Keratinocyte (primary cell): ENCODE measurements at regions not wholly inside any gene's neighbourhood (a gene's known extent, or its start where the extent isn't known, plus 50 kb on each side); places are given as distances from the start of the nearest gene placed in this dataset.

Source experiments
- EZH2 ChIP-seq: IDR thresholded peaks from one replicate; pipeline ENCODE4 v1.6.1; 2012; ENCODE audit warnings: inconsistent platforms, mild to moderate bottlenecking, low read length, moderate library complexity
- TF ChIP-seq, protein P1 (sequence below), 3 experiments: IDR thresholded peaks in 1 of 3; conservative IDR thresholded peaks in 1 of 3; optimal IDR thresholded peaks in 1 of 3; 2 replicates in 2 of 3; 3 replicates in 1 of 3; pipeline versions ENCODE3 to v1.5.1; 2011; ENCODE audit warnings: low read length in 3 of 3, mild to moderate bottlenecking in 3 of 3, moderate library complexity in 2 of 3, control low read depth in 1 of 3, inconsistent platforms in 1 of 3; ENCODE audit not compliant: insufficient read depth in 2 of 3; ENCODE audit errors: extremely low read depth in 1 of 3

DNA sequence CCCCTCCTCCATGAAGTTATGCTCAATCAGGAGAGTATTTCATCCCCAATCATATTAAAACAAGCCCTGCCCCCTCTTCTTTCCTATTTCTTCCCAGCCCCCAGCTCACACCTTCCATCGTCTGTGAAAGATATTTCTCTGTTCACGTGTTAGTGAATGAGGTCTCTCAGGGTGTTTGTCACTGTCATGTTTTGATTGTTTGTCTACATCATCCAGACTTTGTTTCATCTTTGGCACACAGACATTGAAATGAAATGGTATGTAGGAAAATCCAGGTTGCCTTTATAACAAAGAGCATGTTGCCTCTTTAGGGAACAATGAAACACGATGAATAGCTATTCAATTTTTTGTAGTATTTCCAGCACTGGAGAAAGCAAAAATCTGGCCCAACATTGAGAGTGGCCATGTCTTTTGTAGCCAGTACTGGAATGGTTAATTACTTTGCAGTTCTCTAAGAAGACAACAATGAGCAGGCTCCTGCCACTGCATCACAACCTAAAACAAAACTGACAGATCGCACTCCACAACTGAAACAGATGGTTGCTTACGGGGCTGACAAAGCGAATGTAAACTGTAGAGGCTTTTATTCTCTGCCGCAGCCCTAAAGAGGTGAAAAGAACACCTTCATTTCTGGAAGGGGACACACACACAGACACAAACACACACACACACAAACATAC is 543.6 kb upstream of the CITED2 start:
- TF ChIP-seq, protein P1, sequence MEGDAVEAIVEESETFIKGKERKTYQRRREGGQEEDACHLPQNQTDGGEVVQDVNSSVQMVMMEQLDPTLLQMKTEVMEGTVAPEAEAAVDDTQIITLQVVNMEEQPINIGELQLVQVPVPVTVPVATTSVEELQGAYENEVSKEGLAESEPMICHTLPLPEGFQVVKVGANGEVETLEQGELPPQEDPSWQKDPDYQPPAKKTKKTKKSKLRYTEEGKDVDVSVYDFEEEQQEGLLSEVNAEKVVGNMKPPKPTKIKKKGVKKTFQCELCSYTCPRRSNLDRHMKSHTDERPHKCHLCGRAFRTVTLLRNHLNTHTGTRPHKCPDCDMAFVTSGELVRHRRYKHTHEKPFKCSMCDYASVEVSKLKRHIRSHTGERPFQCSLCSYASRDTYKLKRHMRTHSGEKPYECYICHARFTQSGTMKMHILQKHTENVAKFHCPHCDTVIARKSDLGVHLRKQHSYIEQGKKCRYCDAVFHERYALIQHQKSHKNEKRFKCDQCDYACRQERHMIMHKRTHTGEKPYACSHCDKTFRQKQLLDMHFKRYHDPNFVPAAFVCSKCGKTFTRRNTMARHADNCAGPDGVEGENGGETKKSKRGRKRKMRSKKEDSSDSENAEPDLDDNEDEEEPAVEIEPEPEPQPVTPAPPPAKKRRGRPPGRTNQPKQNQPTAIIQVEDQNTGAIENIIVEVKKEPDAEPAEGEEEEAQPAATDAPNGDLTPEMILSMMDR (optimal IDR thresholded peaks at IDR 0.05 in 1 of 3, IDR thresholded peaks at IDR 0.05 in 1 of 3, conservative IDR thresholded peaks at IDR 0.05 in 1 of 3; ENCODE audit: extremely low read depth in 1 of 3, insufficient read depth in 2 of 3, low read length in 3 of 3), result no peak
- no peak for TF ChIP-seq EZH2
